HepG2 (cell line): ENCODE measurements at regions not wholly inside any gene's neighbourhood (a gene's known extent, or its start where the extent isn't known, plus 50 kb on each side); places are given as distances from the start of the nearest gene placed in this dataset.

ENCODE experiments used
- ATAC-seq: fragments of 200-7000 bp; cut with Tn5 transposase; 3 replicates; pipeline ENCODE4 v1.9.1; 2020; ENCODE audit warnings: mild to moderate bottlenecking, moderate library complexity
- BruUV-seq: library from RNA; stranded (reverse); fragments of 400-500 nt; replicated peaks from 2 replicates; lab custom pipeline; 2021; lab: Mats Ljungman, UMichigan
- CTCF ChIA-PET: fragments of 300-600 bp; formaldehyde crosslinking; extraction: SDS; loops from one replicate; lab custom pipeline; 2021; ENCODE audit warnings: low total read pairs, inconsistent platforms, low intra/inter-chr PET ratio; lab: Yijun Ruan, JAX
- POLR2A ChIA-PET: fragments of 350-600 bp; sonication (Branson Sonifier 250); formaldehyde crosslinking; loops from one replicate; lab custom pipeline; 2020; ENCODE audit warnings: antibody characterized with exemption, inconsistent platforms; lab: Yijun Ruan, JAX
- DNase-seq: peaks from one replicate; pipeline ENCODE4 v3.0.0-alpha.2; 2015; ENCODE audit warnings: low spot score
- FAIRE-seq: peaks from 3 replicates; lab custom pipeline; 2011; peaks lifted over from hg19 to GRCh38; lab: Jason Lieb, UNC
- H2AFZ ChIP-seq: one replicate; pipeline ENCODE4 v1.6.1; 2011; ENCODE audit warnings: low read length, inconsistent platforms
- H3K27ac ChIP-seq: fragments of 300-600 bp; 3 replicates; pipeline ENCODE4 v1.8.0; 2011; ENCODE audit warnings: mixed run types, mild to moderate bottlenecking, mixed read lengths, low read length, inconsistent platforms; ENCODE audit not compliant: insufficient read depth; ENCODE audit errors: extremely low read length
- H3K27me3 ChIP-seq, 2 experiments: fragments of 200-600 bp in 1 of 2; 2 replicates in 1 of 2; 3 replicates in 1 of 2; pipeline versions ENCODE4 v1.6.0 to v1.8.0; 2011; ENCODE audit warnings: low read length in 2 of 2, mild to moderate bottlenecking in 2 of 2, moderate library complexity in 2 of 2, inconsistent platforms in 1 of 2; ENCODE audit not compliant: insufficient read depth in 2 of 2, control insufficient read depth in 1 of 2
- H3K36me3 ChIP-seq, 2 experiments: fragments of 200-600 bp in 1 of 2; replicated peaks in 1 of 2; 2 replicates in 1 of 2; 3 replicates in 1 of 2; pipeline versions ENCODE4 v1.5.1 to v1.8.0; 2011; ENCODE audit warnings: low read length in 2 of 2, inconsistent platforms in 1 of 2; ENCODE audit not compliant: insufficient read depth in 2 of 2, control insufficient read depth in 1 of 2
- H3K4me1 ChIP-seq: 2 replicates; pipeline ENCODE4 v1.5.1; 2012; ENCODE audit warnings: low read length, inconsistent platforms; ENCODE audit not compliant: insufficient read depth
- H3K4me2 ChIP-seq: 2 replicates; pipeline ENCODE4 v1.6.0; 2011; ENCODE audit warnings: low read depth, low read length, inconsistent platforms
- H3K4me3 ChIP-seq, 3 experiments: fragments of 200-600 bp in 1 of 3; sonication (generic), shearing (Covaris generic) in 1 of 3; replicated peaks in 1 of 3; 2 replicates each; pipeline ENCODE4 v1.5.1; 2011 to 2016; ENCODE audit warnings: low read length in 3 of 3, inconsistent platforms in 2 of 3, low read depth in 2 of 3, mild to moderate bottlenecking in 2 of 3, control low read depth in 1 of 3, mixed read lengths in 1 of 3; ENCODE audit not compliant: insufficient read depth in 1 of 3
- H3K79me2 ChIP-seq: one replicate; pipeline ENCODE4 v1.6.1; 2011; ENCODE audit warnings: low read length, inconsistent platforms; ENCODE audit not compliant: insufficient read depth
- H3K9ac ChIP-seq: 2 replicates; pipeline ENCODE4 v1.6.0; 2011; ENCODE audit warnings: mild to moderate bottlenecking, low read depth, low read length, inconsistent platforms; ENCODE audit not compliant: insufficient read depth
- H3K9me3 ChIP-seq: 2 replicates; pipeline ENCODE4 v1.5.1; 2012; ENCODE audit warnings: mild to moderate bottlenecking, low read length
- H4K20me1 ChIP-seq: 2 replicates; pipeline ENCODE4 v1.6.0; 2011; ENCODE audit warnings: inconsistent platforms, mild to moderate bottlenecking, low read length, moderate library complexity; ENCODE audit not compliant: insufficient read depth
- ARID5B ChIP-seq: IDR thresholded peaks from 2 replicates; pipeline ENCODE4 v1.4.0; 2020; ENCODE audit warnings: mild to moderate bottlenecking, missing genetic modification reagents
- ATF4 ChIP-seq, 2 experiments: fragments of 450-650 bp in 1 of 2; sonication (generic) in 1 of 2; formaldehyde crosslinking; IDR thresholded peaks; 2 replicates each; pipeline versions ENCODE4 v1.5.0 to v1.8.0; 2020 to 2022; ENCODE audit warnings: mild to moderate bottlenecking in 1 of 2, missing genetic modification reagents in 1 of 2
- CEBPG ChIP-seq: IDR thresholded peaks from 2 replicates; pipeline ENCODE4 v1.6.1; 2016
- CHD2 ChIP-seq: IDR thresholded peaks from 2 replicates; pipeline ENCODE4 v1.6.1; 2011; ENCODE audit warnings: low read depth, low read length, improper control_type of control experiment
- HNRNPLL ChIP-seq: fragments of 200-400 bp; formaldehyde crosslinking; IDR thresholded peaks from 2 replicates; pipeline ENCODE4 v1.6.1; 2017; ENCODE audit warnings: mild to moderate bottlenecking, low read depth, low read length; ENCODE audit not compliant: poor library complexity, severe bottlenecking
- KLF11 ChIP-seq: IDR thresholded peaks from 2 replicates; pipeline ENCODE4 v1.6.1; 2016; ENCODE audit warnings: missing compliant biosample characterization
- PAX8 ChIP-seq: sonication (generic); formaldehyde crosslinking; IDR thresholded peaks from 2 replicates; pipeline ENCODE4 v1.8.0; 2022; ENCODE audit warnings: mild to moderate bottlenecking, missing genetic modification reagents, borderline replicate concordance
- XRCC5 ChIP-seq: fragments of 200-400 bp; formaldehyde crosslinking; optimal IDR thresholded peaks from 2 replicates; pipeline ENCODE3; 2017; ENCODE audit warnings: mild to moderate bottlenecking, low read length
- ZNF12 ChIP-seq: sonication (generic); formaldehyde crosslinking; IDR thresholded peaks from 2 replicates; pipeline ENCODE4 v1.5.0; 2020; ENCODE audit warnings: missing genetic modification reagents
- ZZZ3 ChIP-seq: sonication (generic); formaldehyde crosslinking; IDR thresholded peaks from 2 replicates; pipeline ENCODE4 v1.4.0; 2020; ENCODE audit warnings: missing genetic modification reagents, mild to moderate bottlenecking, borderline replicate concordance
- WGBS: methylation state at CpG from one replicate; pipeline ENCODE4 v1.1.6; 2017; ENCODE audit warnings: low lambda C conversion rate; 5-methylcytosine and 5-hydroxymethylcytosine counted together
- in situ Hi-C: cut with HindIII; loops from 2 replicates; pipeline ENCODE4 v1.10.0; 2017; ENCODE audit warnings: low pct_unique_long_range_greater_than_20kb; ENCODE audit not compliant: extremely low pct_ligation_motif_present
- intact Hi-C: fragments of 100-400 bp; cut with micrococcal nuclease; formaldehyde crosslinking; loops from one replicate; pipeline ENCODE4 v1.10.0; 2022; ENCODE audit not compliant: unreplicated experiment

GRCh38 chr14:61620130-61620946, 75.0 kb upstream of the HIF1A start (continued):
- peak; percentile 29; the same call in 1 of the 2 replicates for TF ChIP-seq ARID5B (CRISPR knock-in tag)
- peak; percentile 17; the same call in 1 of the 2 replicates for TF ChIP-seq ZNF12
- no peak for TF ChIP-seq KLF11 (CRISPR knock-in tag)
- no peak for TF ChIP-seq HNRNPLL
- TF ChIP-seq CEBPG, result peak; percentile 48

GRCh38 chr14:61621444-61621843, 73.9 kb upstream of the HIF1A start:
- H2AFZ ChIP-seq, result no peak overlapping the region
- no peak for DNase-seq
- TF ChIP-seq CHD2, result no peak
- no peak for TF ChIP-seq ATF4 (CRISPR knock-in tag; IDR thresholded peaks at IDR 0.05)
- no peak for TF ChIP-seq XRCC5
- peak; percentile 79 for TF ChIP-seq ZNF12
- TF ChIP-seq PAX8 (CRISPR knock-in tag), result no peak
- no peak for TF ChIP-seq ZZZ3
- TF ChIP-seq, all 625 proteins: peak for 1
- WGBS, result 40% methylated on average over 7 of the region's 7 CpGs
- H3K36me3 ChIP-seq, result no peaks in the 10 kb centered on the region
- ChIA-PET CTCF (no interaction called here), POLR2A (no interaction called here)
- no peaks in the 10 kb centered on the region for H3K27me3 ChIP-seq
- no peak overlapping the region for H3K9ac ChIP-seq
- H3K27ac ChIP-seq, result no peak overlapping the region
- no TSS peak for BruUV-seq
- no peak overlapping the region for H3K4me3 ChIP-seq
- in situ Hi-C loops, result no loop called here
- no peaks in the 10 kb centered on the region for H3K9me3 ChIP-seq
- ATAC-seq, result no peak
- FAIRE-seq, result no peak
- peaks cover 17% of the 10 kb centered on the region for H3K4me1 ChIP-seq
- no peaks in the 10 kb centered on the region for H3K79me2 ChIP-seq
- intact Hi-C loops, result no loop called here
- no peaks in the 10 kb centered on the region for H4K20me1 ChIP-seq
- no peak overlapping the region for H3K4me2 ChIP-seq
